OCI-LY1 (cell line): ENCODE measurements at regions not wholly inside any gene's neighbourhood (a gene's known extent, or its start where the extent isn't known, plus 50 kb on each side); places are given as distances from the start of the nearest gene placed in this dataset.

Experiments used
- H2AFZ ChIP-seq: fragments of 200-600 bp; sonication (generic), shearing (Covaris generic); 2 replicates; pipeline ENCODE4 v1.6.0; 2014; ENCODE audit warnings: antibody characterized with exemption, mild to moderate bottlenecking, low read length
- H3F3A ChIP-seq: fragments of 200-600 bp; sonication (generic), shearing (Covaris generic); 2 replicates; pipeline ENCODE4 v1.6.0; 2014; ENCODE audit warnings: mild to moderate bottlenecking, antibody characterized with exemption, low read length, moderate library complexity; ENCODE audit not compliant: insufficient read depth
- H3K27ac ChIP-seq: fragments of 200-600 bp; sonication (generic); 2 replicates; pipeline ENCODE4 v1.5.1; 2014; ENCODE audit warnings: low read length, mixed run types, mild to moderate bottlenecking, low read depth; ENCODE audit not compliant: poor library complexity, severe bottlenecking
- H3K27me3 ChIP-seq: fragments of 200-600 bp; sonication (generic); 2 replicates; pipeline ENCODE4 v1.6.0; 2014; ENCODE audit warnings: antibody characterized with exemption, mild to moderate bottlenecking, low read length, moderate library complexity; ENCODE audit not compliant: insufficient read depth
- H3K36me3 ChIP-seq: fragments of 200-600 bp; sonication (generic); 2 replicates; pipeline ENCODE4 v1.6.1; 2014; ENCODE audit warnings: mild to moderate bottlenecking, antibody characterized with exemption, low read length, moderate library complexity, mixed read lengths; ENCODE audit not compliant: insufficient read depth
- H3K4me1 ChIP-seq: fragments of 200-600 bp; sonication (generic); 2 replicates; pipeline ENCODE4 v1.5.1; 2014; ENCODE audit warnings: mild to moderate bottlenecking, low read length, moderate library complexity; ENCODE audit not compliant: insufficient read depth, severe bottlenecking
- H3K4me2 ChIP-seq: fragments of 200-600 bp; sonication (generic), shearing (Covaris generic); 2 replicates; pipeline ENCODE4 v1.6.1; 2014; ENCODE audit warnings: low read length
- H3K4me3 ChIP-seq: fragments of 200-600 bp; sonication (generic); 2 replicates; pipeline ENCODE4 v1.5.1; 2014; ENCODE audit warnings: low read length, low read depth, mild to moderate bottlenecking, mixed read lengths; ENCODE audit not compliant: poor library complexity, severe bottlenecking
- H3K79me2 ChIP-seq: fragments of 200-600 bp; shearing (Covaris generic); 2 replicates; pipeline ENCODE4 v1.6.1; 2016; ENCODE audit warnings: mixed run types, low read length, mixed read lengths; ENCODE audit not compliant: insufficient read depth
- H3K9ac ChIP-seq: fragments of 200-600 bp; sonication (generic), shearing (Covaris generic); 2 replicates; pipeline ENCODE4 v1.6.1; 2014; ENCODE audit warnings: mild to moderate bottlenecking, low read length, mixed read lengths
- H3K9me2 ChIP-seq: fragments of 200-600 bp; sonication (generic), shearing (Covaris generic); 2 replicates; pipeline ENCODE4 v1.6.1; 2014; ENCODE audit warnings: low read depth, mild to moderate bottlenecking, low read length, mixed read lengths
- H3K9me3 ChIP-seq: fragments of 200-600 bp; shearing (Covaris generic); 2 replicates; pipeline ENCODE4 v1.6.1; 2014; ENCODE audit warnings: low read length, mixed read lengths
- H4K20me1 ChIP-seq: fragments of 200-600 bp; sonication (generic), shearing (Covaris generic); 2 replicates; pipeline ENCODE4 v1.6.0; 2016; ENCODE audit warnings: mild to moderate bottlenecking, low read length; ENCODE audit not compliant: insufficient read depth
- CTCF ChIP-seq: fragments of 200-600 bp; sonication (generic), shearing (Covaris generic); IDR thresholded peaks from 2 replicates; pipeline ENCODE4 v1.5.1; 2017; ENCODE audit warnings: mild to moderate bottlenecking, antibody characterized with exemption, low read length, moderate library complexity, mixed read lengths
- EZH2 ChIP-seq: fragments of 200-600 bp; sonication (generic), shearing (Covaris generic); IDR thresholded peaks from 2 replicates; pipeline ENCODE4 v1.8.0; 2017; ENCODE audit warnings: borderline replicate concordance, mixed run types, mild to moderate bottlenecking, antibody characterized with exemption, low read length, moderate library complexity, mixed read lengths

GRCh38 chr11:29251738-29252137 is 765.1 kb downstream of the KCNA4 start:
- Histone ChIP-seq H3K9ac (no peak overlapping the region), H3K27me3 (no peaks in the 10 kb centered on the region), H2AFZ (no peak overlapping the region), H4K20me1 (no peaks in the 10 kb centered on the region), H3K9me2 (no peaks in the 10 kb centered on the region), H3K27ac (no peak overlapping the region), H3F3A (no peaks in the 10 kb centered on the region), H3K79me2 (no peaks in the 10 kb centered on the region), H3K36me3 (no peaks in the 10 kb centered on the region), H3K4me2 (no peak overlapping the region), H3K4me1 (no peaks in the 10 kb centered on the region), H3K4me3 (no peak overlapping the region), H3K9me3 (no peaks in the 10 kb centered on the region)
- TF ChIP-seq CTCF (no peak), EZH2 (no peak)

GRCh38 chr11:29249713-29250112 is 767.1 kb downstream of the KCNA4 start:
- no peak overlapping the region for H3K4me2 ChIP-seq
- no peak overlapping the region for H3K27ac ChIP-seq
- H3K79me2 ChIP-seq: no peaks in the 10 kb centered on the region
- no peak overlapping the region for H3K4me3 ChIP-seq
- no peak overlapping the region for H2AFZ ChIP-seq
- no peaks in the 10 kb centered on the region for H3K9me3 ChIP-seq
- TF ChIP-seq EZH2 (no peak), CTCF (no peak)
- H3K27me3 ChIP-seq: no peaks in the 10 kb centered on the region
- H3F3A ChIP-seq: no peaks in the 10 kb centered on the region
- H3K36me3 ChIP-seq: no peaks in the 10 kb centered on the region
- no peaks in the 10 kb centered on the region for H3K9me2 ChIP-seq
- no peaks in the 10 kb centered on the region for H3K4me1 ChIP-seq
- H3K9ac ChIP-seq: no peak overlapping the region
- no peaks in the 10 kb centered on the region for H4K20me1 ChIP-seq

GRCh38 chr11:29244355-29244754 is 772.5 kb downstream of the KCNA4 start:
- no peaks in the 10 kb centered on the region for H3K36me3 ChIP-seq
- no peaks in the 10 kb centered on the region for H3K9me3 ChIP-seq
- no peak overlapping the region for H3K27ac ChIP-seq
- H4K20me1 ChIP-seq: no peaks in the 10 kb centered on the region
- no peak overlapping the region for H3K9ac ChIP-seq
- no peaks in the 10 kb centered on the region for H3K79me2 ChIP-seq
- no peaks in the 10 kb centered on the region for H3K27me3 ChIP-seq
- H2AFZ ChIP-seq: no peak overlapping the region
- no peaks in the 10 kb centered on the region for H3K9me2 ChIP-seq
- no peak overlapping the region for H3K4me3 ChIP-seq
- no peak overlapping the region for H3K4me2 ChIP-seq
- H3K4me1 ChIP-seq: no peaks in the 10 kb centered on the region
- TF ChIP-seq EZH2: no peak
- no peaks in the 10 kb centered on the region for H3F3A ChIP-seq

- H3K9me3 ChIP-seq: no peaks in the 10 kb centered on the region
- H3K4me2 ChIP-seq: no peak overlapping the region
- H3K27me3 ChIP-seq: no peaks in the 10 kb centered on the region
- TF ChIP-seq EZH2: no peak
- TF ChIP-seq CTCF: no peak
- no peak overlapping the region for H2AFZ ChIP-seq
- H3K79me2 ChIP-seq: no peaks in the 10 kb centered on the region
- H4K20me1 ChIP-seq: no peaks in the 10 kb centered on the region
- no peaks in the 10 kb centered on the region for H3F3A ChIP-seq
- no peak overlapping the region for H3K27ac ChIP-seq
- H3K9ac ChIP-seq: no peak overlapping the region
- no peaks in the 10 kb centered on the region for H3K4me1 ChIP-seq
- no peaks in the 10 kb centered on the region for H3K9me2 ChIP-seq
- no peak overlapping the region for H3K4me3 ChIP-seq
- no peaks in the 10 kb centered on the region for H3K36me3 ChIP-seq
Observed at GRCh38 chr11:29243616-29244015, 773.2 kb downstream of the KCNA4 start.
